ENCODE measurements at regions not wholly inside any gene's neighbourhood (a gene's known extent, or its start where the extent isn't known, plus 50 kb on each side); places are given as distances from the start of the nearest gene placed in this dataset.
"Not testable (repeated sequence)": the region's sequence is repeated elsewhere in the genome, so short reads cannot be mapped to it uniquely, and the experiment has no call there.

DNA sequence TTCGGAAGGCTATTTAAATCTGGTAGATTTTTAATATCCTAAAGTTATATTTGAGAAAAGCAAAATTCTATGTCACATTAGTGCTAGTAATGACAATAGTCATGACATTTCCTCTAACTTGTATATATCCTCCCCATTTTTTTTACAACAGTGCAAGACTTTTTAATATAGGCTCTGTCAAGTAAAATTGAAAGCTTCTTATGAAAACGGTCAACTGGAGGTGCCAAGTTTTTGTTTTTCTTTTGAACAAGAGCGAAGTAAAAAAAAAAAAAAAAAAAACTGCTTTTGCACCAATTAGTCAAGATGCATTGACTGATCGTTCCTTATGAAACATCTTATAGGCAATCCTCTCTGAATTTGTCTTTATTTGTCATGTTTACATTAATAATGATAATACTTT lies 389.3 kb downstream of the STK39 start:
- FAIRE-seq (no peak), DNase-seq (ENCODE audit: insufficient read length, low spot score) (no peak)
- TF ChIP-seq POLR2A (IDR thresholded peaks at IDR 0.05; ENCODE audit: low read depth, low read length), result no peak

DNA sequence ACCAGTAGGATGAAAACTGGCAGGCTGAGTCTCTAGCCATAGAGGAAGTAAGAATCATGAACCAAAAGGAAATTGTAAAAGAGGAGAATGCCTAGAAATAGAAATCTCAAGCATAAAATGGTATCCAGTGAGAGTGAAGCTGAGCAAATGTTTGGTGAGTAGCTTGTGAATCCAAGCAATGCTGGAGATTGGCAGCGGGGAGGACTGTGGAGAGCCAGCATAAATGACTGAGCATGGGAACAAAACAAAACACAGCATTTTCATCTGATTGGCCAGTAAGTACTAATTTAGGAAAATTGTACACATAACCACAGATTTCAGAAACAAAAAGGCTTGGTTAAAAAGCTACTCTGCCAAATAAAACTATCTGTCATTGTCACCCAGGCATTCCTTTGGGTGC lies 390.0 kb downstream of the STK39 start:
- TF ChIP-seq POLR2A (IDR thresholded peaks at IDR 0.05; ENCODE audit: low read depth, low read length), result no peak
- FAIRE-seq, result no peak
- no peak for DNase-seq (ENCODE audit: insufficient read length, low spot score)

DNA sequence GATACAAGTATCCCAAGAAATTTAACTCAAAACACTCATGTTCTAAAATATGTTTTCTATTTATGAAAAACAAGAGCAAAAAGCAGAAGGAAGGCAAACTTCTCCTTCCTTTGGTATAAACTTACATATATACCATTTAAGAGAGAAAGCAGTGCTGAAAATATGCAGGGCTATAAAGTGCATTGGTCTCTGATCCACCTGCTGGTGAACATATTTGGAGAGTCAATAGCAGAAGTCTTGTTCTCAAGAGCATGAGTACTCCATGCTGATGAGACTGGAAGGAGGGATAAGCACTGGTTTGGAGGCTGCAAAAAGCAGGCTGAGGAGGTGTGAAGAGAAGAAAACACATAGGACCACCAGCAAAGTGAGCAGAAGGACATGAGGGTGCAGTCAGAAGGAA lies 391.2 kb downstream of the STK39 start:
- FAIRE-seq, result no peak
- DNase-seq (ENCODE audit: insufficient read length, low spot score), result no peak
- TF ChIP-seq POLR2A (IDR thresholded peaks at IDR 0.05; ENCODE audit: low read depth, low read length), result no peak

DNA sequence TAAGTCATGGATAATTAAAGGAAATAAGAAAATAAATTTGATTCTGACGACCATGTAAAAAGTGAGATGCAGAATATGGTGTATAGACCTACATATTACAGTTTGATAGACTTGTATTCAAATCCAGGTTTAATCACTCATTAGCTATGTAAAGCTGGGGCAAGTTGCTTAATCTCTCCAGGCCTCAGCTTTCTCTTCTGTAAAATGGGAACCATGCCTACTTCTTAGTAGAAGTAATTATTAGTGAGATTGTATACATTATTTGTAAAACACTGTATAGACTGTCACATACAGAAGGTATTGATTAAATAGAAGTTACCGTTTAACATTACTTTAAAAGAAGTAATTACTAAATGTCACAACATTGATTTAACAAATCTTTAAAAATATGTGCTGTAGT lies 392.2 kb downstream of the STK39 start:
- DNase-seq (ENCODE audit: insufficient read length, low spot score) (no peak), FAIRE-seq (no peak)
- TF ChIP-seq POLR2A (IDR thresholded peaks at IDR 0.05; ENCODE audit: low read depth, low read length), result no peak

DNA sequence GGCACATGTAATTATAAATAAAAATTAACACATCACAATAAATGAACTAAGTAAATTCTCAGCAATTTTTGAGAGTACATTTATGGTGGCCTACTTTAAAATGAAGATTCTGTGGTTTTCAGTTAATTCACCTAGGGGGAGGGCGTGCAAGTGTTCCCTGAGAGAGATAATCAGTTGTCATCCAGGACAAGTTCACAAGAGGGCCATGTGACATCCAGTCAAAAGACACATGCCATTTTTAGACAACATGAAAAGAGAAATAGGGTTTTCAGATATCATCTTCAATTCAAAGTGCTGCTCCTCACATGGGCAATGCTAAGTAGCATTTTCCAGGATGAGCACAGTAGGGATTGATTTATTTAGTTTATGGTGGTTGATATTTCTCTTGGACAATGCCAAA lies 393.7 kb downstream of the STK39 start:
- TF ChIP-seq POLR2A (IDR thresholded peaks at IDR 0.05; ENCODE audit: low read depth, low read length), result no peak
- no peak for FAIRE-seq
- no peak for DNase-seq (ENCODE audit: insufficient read length, low spot score)

DNA sequence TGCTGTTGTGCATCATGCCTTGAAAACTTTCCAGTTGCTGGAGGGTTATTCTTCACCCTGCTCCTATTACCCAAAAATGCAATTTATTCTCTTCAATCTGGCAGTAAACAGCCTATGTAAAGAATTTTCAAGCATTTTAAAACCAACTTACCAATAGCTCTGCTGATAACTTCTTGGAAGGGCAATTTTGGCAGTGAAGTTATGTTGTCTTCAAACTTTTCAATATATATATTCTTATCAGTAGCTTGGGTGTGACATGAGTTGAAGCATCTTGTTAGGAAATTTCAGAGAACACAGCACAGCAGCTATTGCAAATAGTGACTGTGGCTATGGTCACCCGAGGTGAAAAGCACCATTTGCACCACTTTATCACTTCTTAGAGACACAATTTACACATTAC lies 395.5 kb downstream of the STK39 start:
- FAIRE-seq, result no peak

DNA sequence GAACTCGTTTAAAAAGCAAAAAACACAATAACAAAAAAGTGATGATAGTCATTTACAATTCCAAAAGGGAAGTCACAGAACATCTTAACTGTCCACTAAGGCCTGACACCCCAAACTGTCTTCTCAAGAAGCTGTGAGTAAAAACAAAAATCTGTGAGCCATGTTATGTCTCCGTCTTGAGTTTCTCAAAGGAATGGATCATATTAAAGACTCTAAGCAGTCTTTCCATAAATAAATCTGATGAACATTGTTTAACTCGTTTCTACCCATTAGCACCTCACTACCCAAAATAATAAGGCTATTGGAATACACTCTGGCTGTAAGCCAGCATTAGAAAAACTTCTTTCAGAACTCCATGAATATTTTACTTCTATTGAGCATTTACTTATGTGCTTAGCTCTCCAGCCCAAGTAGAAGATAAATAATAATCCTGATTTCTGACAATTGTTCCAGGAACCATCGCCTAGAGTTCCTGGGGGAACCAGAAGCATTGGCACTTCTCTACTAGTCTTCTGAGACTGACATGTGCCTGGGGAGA lies 396.0 kb downstream of the STK39 start:
- no peak for DNase-seq (ENCODE audit: insufficient read length, low spot score)
- no peak for TF ChIP-seq POLR2A (IDR thresholded peaks at IDR 0.05; ENCODE audit: low read depth, low read length)
- FAIRE-seq, result no peak

More for the DNA sequence above, 395.5 kb downstream of the STK39 start:
- no peak for TF ChIP-seq POLR2A (IDR thresholded peaks at IDR 0.05; ENCODE audit: low read depth, low read length)
- DNase-seq (ENCODE audit: insufficient read length, low spot score), result no peak

DNA sequence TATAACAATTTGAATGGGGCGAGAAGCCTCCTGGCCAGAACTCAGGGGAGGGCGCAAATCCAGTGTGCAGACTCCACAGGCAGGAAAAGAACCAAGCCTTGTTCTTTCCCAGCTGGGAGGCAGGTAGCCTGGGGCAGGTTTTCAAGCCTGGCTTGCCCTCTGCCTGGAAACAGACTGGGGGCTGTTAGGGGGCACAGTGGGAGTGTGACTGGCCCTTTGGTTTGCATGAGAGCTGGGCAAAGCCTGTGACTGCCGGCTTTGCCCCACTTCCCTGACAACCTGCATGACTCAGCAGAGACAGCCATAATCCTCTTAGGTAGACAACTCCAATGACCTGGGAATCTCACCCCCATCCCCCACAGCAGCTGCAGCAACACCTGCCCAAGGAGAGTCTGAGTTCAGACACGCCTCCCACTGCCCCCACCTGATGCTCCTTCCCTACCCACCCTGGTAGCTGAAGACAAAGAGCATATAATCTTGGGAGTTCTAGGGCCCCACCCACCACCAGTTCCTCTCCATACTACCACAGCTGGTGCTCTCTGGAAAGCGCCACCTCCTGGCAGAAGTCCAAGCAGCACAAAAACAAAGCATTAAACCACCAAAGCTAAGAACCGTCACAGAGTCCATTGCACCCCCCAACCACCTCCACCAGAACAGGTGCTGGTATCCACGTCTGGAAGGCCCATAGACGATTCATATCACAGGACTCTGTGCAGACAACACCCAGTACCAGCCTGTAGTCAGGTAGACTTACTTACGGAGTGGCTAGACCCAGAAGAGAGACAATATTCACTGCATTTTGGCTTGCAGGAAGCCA lies 402.5 kb downstream of the STK39 start:
- no peak for DNase-seq (ENCODE audit: insufficient read length, low spot score)
- TF ChIP-seq POLR2A (IDR thresholded peaks at IDR 0.05; ENCODE audit: low read depth, low read length), result no peak
- FAIRE-seq, result no peak

DNA sequence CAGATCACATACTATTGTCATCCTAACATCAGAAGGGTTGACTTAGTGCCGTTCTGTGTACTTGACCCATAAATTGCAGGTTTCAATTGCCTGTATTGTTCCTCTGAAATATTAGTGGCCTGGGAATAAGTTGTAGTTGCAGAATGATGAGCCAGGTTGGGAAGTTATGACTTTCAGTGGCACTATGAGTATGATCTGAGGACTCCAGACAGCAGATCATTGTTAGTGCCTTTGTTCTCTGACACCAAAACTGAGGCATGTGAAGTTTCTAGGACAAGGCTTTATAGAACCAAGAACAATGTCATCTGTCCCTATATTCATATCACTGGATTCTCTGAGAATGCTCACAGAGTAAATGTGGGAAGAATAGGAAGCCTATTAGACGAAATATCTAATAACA lies 403.7 kb downstream of the STK39 start:
- DNase-seq (ENCODE audit: insufficient read length, low spot score), result no peak
- no peak for TF ChIP-seq POLR2A (IDR thresholded peaks at IDR 0.05; ENCODE audit: low read depth, low read length)
- no peak for FAIRE-seq

DNA sequence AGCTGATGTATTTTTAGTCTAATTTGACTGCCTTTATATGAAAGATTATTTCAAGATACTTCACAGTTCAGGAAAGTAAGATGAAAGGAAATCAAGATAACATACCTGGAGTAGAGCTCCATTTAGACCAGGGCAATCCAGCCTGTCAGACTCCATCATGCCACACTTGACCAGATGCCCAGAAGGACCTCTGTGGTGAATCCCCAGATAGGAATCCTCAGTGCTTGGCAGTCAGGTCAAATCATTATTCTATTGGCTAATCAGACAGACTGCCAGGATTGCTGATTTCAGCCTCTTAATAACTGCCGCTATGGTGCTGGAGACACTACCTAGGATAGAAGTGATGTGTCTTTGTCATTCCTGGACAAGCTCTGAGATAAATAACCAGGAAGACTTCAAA lies 404.2 kb downstream of the STK39 start:
- no peak for TF ChIP-seq POLR2A (IDR thresholded peaks at IDR 0.05; ENCODE audit: low read depth, low read length)
- no peak for FAIRE-seq
- no peak for DNase-seq (ENCODE audit: insufficient read length, low spot score)

DNA sequence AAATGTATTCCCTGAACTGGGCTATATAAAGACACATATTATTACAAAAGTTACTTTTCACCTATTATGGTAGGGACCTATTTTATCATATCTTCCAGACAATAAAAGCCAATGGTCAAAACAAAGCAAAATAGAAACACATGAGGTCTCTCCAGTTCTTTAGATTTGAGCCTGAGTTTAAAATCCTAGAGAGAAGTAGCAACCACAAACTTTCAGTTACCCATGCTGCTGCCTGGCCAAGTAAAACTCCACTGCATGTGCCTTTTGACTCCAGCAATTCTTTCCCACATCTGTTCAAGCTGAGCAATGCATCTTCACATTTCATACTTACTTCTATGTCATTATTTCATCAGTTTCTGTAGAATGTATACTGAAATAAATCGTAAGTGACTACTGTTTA lies 405.3 kb downstream of the STK39 start:
- no peak for DNase-seq (ENCODE audit: insufficient read length, low spot score)
- no peak for FAIRE-seq
- no peak for TF ChIP-seq POLR2A (IDR thresholded peaks at IDR 0.05; ENCODE audit: low read depth, low read length)

DNA sequence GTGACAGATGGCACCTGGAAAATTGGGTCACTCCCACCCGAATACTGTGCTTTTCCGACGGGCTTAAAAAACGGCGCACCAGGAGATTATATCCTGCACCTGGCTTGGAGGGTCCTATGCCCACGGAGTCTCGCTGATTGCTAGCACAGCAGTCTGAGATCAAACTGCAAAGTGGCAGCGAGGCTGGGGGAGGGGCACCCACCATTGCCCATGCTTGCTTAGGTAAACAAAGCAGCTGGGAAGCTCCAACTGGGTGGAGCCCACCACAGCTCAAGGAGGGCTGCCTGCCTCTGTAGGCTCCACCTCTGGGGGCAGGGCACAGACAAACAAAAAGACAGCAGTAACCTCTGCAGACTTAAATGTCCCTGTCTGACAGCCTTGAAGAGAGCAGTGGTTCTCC lies 412.1 kb downstream of the STK39 start:
- not testable (repeated sequence) for DNase-seq (ENCODE audit: insufficient read length, low spot score); FAIRE-seq

DNA sequence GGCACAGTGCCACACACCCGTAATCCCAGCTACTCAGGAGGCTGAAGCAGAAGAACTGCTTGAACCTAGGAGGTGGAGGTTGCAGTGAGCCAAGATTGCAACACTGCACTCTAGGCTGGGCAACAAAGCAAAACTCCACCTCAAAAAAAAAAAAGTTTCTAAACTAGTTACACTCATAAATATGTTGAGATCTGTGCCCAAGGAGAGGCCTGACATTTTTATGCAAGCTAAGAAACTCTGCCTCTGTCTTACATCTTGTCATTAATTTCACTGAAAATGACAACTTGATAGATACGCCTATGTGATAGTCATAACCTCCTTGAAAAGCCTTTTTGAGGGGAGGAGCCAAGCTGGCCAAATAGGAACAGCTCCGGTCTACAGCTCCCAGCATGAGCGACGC lies 412.7 kb downstream of the STK39 start:
- DNase-seq (ENCODE audit: insufficient read length, low spot score) (no peak), FAIRE-seq (no peak)
- no peak for TF ChIP-seq POLR2A (IDR thresholded peaks at IDR 0.05; ENCODE audit: low read depth, low read length)

DNA sequence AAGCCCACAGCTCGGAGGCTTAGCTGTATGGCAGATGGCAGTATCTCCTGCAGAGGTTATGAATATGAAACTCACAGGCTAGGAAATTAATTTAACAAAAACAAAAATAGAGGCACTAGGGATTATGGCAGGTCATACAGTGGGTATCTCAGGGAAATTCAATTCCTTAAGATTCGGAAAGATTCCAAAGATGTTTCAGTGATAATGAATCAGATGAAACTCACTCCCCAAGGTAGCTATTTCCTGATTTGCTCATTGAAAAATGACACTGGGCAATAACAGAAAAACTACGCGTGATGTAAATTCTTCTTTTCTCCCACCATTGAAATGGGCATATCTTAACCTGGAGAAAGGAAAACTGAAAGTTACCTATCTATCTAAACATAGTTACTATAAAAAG lies 414.1 kb downstream of the STK39 start:
- no peak for TF ChIP-seq POLR2A (IDR thresholded peaks at IDR 0.05; ENCODE audit: low read depth, low read length)
- FAIRE-seq (peak; percentile 62), DNase-seq (ENCODE audit: insufficient read length, low spot score) (no peak)

DNA sequence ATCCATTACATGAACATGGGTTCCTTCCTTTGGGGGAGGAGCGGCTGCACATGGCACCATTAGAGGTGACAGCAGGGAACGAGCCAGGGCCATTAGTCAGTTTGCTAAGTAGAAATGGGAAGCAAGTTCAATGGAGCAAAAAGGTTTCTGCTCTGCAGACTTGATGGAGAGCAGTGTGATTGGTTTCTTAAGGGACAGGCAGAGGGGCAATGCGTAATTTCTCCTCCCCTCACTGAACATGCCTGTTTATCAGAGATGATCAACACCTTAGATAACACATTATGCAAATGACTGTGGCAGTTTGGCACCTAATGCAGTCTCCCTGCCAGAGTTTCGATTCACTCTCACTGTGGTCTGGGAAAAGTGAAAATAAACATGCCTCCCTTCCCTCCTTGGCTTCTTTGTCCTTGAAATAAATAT lies 414.5 kb downstream of the STK39 start:
- TF ChIP-seq POLR2A (IDR thresholded peaks at IDR 0.05; ENCODE audit: low read depth, low read length), result no peak
- no peak for DNase-seq (ENCODE audit: insufficient read length, low spot score)
- peak; percentile 77 for FAIRE-seq

Measured in H54 (cell line).